ENCODE measurements at regions not wholly inside any gene's neighbourhood (a gene's known extent, or its start where the extent isn't known, plus 50 kb on each side); places are given as distances from the start of the nearest gene placed in this dataset.
"Not testable (repeated sequence)": the region's sequence is repeated elsewhere in the genome, so short reads cannot be mapped to it uniquely, and the experiment has no call there.

- H3K9me3 ChIP-seq: no peaks in the 10 kb centered on the region
- FAIRE-seq: no peak
- H3K4me1 ChIP-seq: no peaks in the 10 kb centered on the region
- 51 to 59% methylated on average over 3 of the region's 3 CpGs for WGBS, 2 donors
- DNase-seq: no peak
- H3K36me3 ChIP-seq: no peaks in the 10 kb centered on the region
- intact Hi-C loops (cut with DNase I): no loop called here
- H3K27ac ChIP-seq: no peak overlapping the region
- no peak for TF ChIP-seq CTCF (IDR thresholded peaks at IDR 0.05)
- no peaks in the 10 kb centered on the region for H3K27me3 ChIP-seq
- no peak for ATAC-seq
- H3K4me3 ChIP-seq: no peak overlapping the region
Observed at GRCh38 chr1:221527302-221527701, 214.6 kb downstream of the DUSP10 start.

- H3K4me1 ChIP-seq: no peaks in the 10 kb centered on the region
- no peaks in the 10 kb centered on the region for H3K27me3 ChIP-seq
- ATAC-seq (no peak), DNase-seq (no peak), FAIRE-seq (no peak)
- H3K27ac ChIP-seq: no peak overlapping the region
- H3K4me3 ChIP-seq: no peak overlapping the region
- 54 to 56% methylated on average over 3 of the region's 3 CpGs for WGBS, 2 donors
- H3K9me3 ChIP-seq: no peaks in the 10 kb centered on the region
- TF ChIP-seq CTCF (IDR thresholded peaks at IDR 0.05): no peak
- H3K36me3 ChIP-seq: no peaks in the 10 kb centered on the region
- intact Hi-C loops (cut with DNase I): no loop called here
Observed at GRCh38 chr1:221527886-221528624, 213.8 kb downstream of the DUSP10 start.

GRCh38 chr1:221530159-221530558 is 211.7 kb downstream of the DUSP10 start:
- H3K4me3 ChIP-seq; ATAC-seq; H3K27ac ChIP-seq; intact Hi-C loops (cut with DNase I); DNase-seq; FAIRE-seq; H3K9me3 ChIP-seq; H3K4me1 ChIP-seq; H3K36me3 ChIP-seq; H3K27me3 ChIP-seq: not testable (repeated sequence)
- 86 to 94% methylated on average over 1 of the region's 1 CpG for WGBS, 2 donors

GRCh38 chr1:221530791-221531190 is 211.1 kb downstream of the DUSP10 start:
- H3K9me3 ChIP-seq: no peaks in the 10 kb centered on the region
- no peak overlapping the region for H3K4me3 ChIP-seq
- no peaks in the 10 kb centered on the region for H3K27me3 ChIP-seq
- no peak for DNase-seq
- no peak for FAIRE-seq
- no peak overlapping the region for H3K27ac ChIP-seq
- ATAC-seq: no peak
- intact Hi-C loops (cut with DNase I): no loop called here
- no peaks in the 10 kb centered on the region for H3K36me3 ChIP-seq
- no peak for TF ChIP-seq CTCF (IDR thresholded peaks at IDR 0.05)
- H3K4me1 ChIP-seq: no peaks in the 10 kb centered on the region

GRCh38 chr1:221532071-221532773 is 209.7 kb downstream of the DUSP10 start:
- Histone ChIP-seq H3K27ac (no peak overlapping the region), H3K4me3 (no peak overlapping the region), H3K36me3 (no peaks in the 10 kb centered on the region), H3K9me3 (no peaks in the 10 kb centered on the region), H3K27me3 (no peaks in the 10 kb centered on the region), H3K4me1 (no peaks in the 10 kb centered on the region)
- no peak for TF ChIP-seq CTCF (IDR thresholded peaks at IDR 0.05)
- ATAC-seq (no peak), FAIRE-seq (no peak), DNase-seq (no peak)
- intact Hi-C loops (cut with DNase I): no loop called here
- 60 to 65% methylated on average over 5 of the region's 5 CpGs for WGBS, 2 donors
